Testis (tissue), 2 donors: ENCODE measurements at regions not wholly inside any gene's neighbourhood (a gene's known extent, or its start where the extent isn't known, plus 50 kb on each side); places are given as distances from the start of the nearest gene placed in this dataset.

Experiments used
- DNase-seq: peaks from one replicate; pipeline ENCODE4 v3.0.0-alpha.2; 2019
- H3K27ac ChIP-seq, 2 donors: fragments of 200-600 bp; sonication (generic); one replicate each; pipeline ENCODE4 v1.5.1; 2019
- H3K27me3 ChIP-seq: fragments of 200-600 bp; sonication (generic); one replicate; pipeline ENCODE4 v1.5.1; 2019
- H3K36me3 ChIP-seq: fragments of 200-600 bp; sonication (generic); one replicate; pipeline ENCODE4 v1.5.1; 2017; ENCODE audit warnings: low read depth; ENCODE audit errors: missing control alignments
- H3K4me1 ChIP-seq: fragments of 200-600 bp; sonication (generic); one replicate; pipeline ENCODE4 v1.5.1; 2019
- H3K4me3 ChIP-seq, 2 donors: fragments of 200-600 bp; sonication (generic); one replicate each; pipeline ENCODE4 v1.5.1; 2017 to 2019
- H3K9me3 ChIP-seq: fragments of 200-600 bp; sonication (generic); one replicate; pipeline ENCODE4 v1.5.1; 2017
- CTCF ChIP-seq, 3 experiments: fragments of 450-650 bp in 2 of 3; fragments of 200-600 bp in 1 of 3; sonication (generic) in 1 of 3; IDR thresholded peaks; one replicate each; pipeline ENCODE4 v1.5.1; 2016 to 2019; ENCODE audit warnings: antibody characterized with exemption in 3 of 3, mild to moderate bottlenecking in 2 of 3, moderate library complexity in 1 of 3
- POLR2A ChIP-seq: fragments of 450-650 bp; IDR thresholded peaks from one replicate; pipeline ENCODE4 v1.6.1; 2017; ENCODE audit warnings: antibody characterized with exemption, mild to moderate bottlenecking, moderate library complexity
- WGBS, 2 donors: methylation state at CpG; one replicate each; pipeline ENCODE4 v1.1.5; 2018; 5-methylcytosine and 5-hydroxymethylcytosine counted together
- intact Hi-C: fragments of 100-400 bp; cut with DNase I; formaldehyde crosslinking; loops from one replicate; pipeline ENCODE4 v1.15.1; 2023; ENCODE audit warnings: low total_unique reads

- Histone ChIP-seq H3K27me3 (no peaks in the 10 kb centered on the region), H3K4me3 (no peak overlapping the region), H3K27ac (no peak overlapping the region), H3K4me1 (no peaks in the 10 kb centered on the region), H3K36me3 (no peaks in the 10 kb centered on the region), H3K9me3 (no peaks in the 10 kb centered on the region)
- no peak for TF ChIP-seq CTCF (IDR thresholded peaks at IDR 0.05)
- TF ChIP-seq POLR2A: no peak
- DNase-seq: no peak
- 87 to 95% methylated on average over 1 of the region's 1 CpG for WGBS, 2 donors
- intact Hi-C loops: no loop called here
Measured at GRCh38 chr10:52617346-52617745, 155.2 kb downstream of the MBL2 start.

GRCh38 chr10:52619052-52619451 lies 153.5 kb downstream of the MBL2 start:
- no peak overlapping the region for H3K27ac ChIP-seq
- no peak overlapping the region for H3K4me3 ChIP-seq
- no peaks in the 10 kb centered on the region for H3K9me3 ChIP-seq
- H3K4me1 ChIP-seq: no peaks in the 10 kb centered on the region
- no peak for TF ChIP-seq CTCF (IDR thresholded peaks at IDR 0.05)
- no peak for TF ChIP-seq POLR2A
- H3K27me3 ChIP-seq: no peaks in the 10 kb centered on the region
- DNase-seq: no peak
- no peaks in the 10 kb centered on the region for H3K36me3 ChIP-seq
- intact Hi-C loops: no loop called here
- WGBS, 2 donors: 84 to 94% methylated on average over 1 of the region's 1 CpG

- DNase-seq: no peak
- 66 to 81% methylated on average over 2 of the region's 2 CpGs for WGBS, 2 donors
- Histone ChIP-seq H3K4me1 (no peaks in the 10 kb centered on the region), H3K4me3 (no peak overlapping the region), H3K27me3 (no peaks in the 10 kb centered on the region), H3K36me3 (no peaks in the 10 kb centered on the region), H3K27ac (no peak overlapping the region), H3K9me3 (no peaks in the 10 kb centered on the region)
- TF ChIP-seq POLR2A (no peak), CTCF (IDR thresholded peaks at IDR 0.05) (no peak)
- intact Hi-C loops: no loop called here
Measured at GRCh38 chr10:52621635-52622079, 150.9 kb downstream of the MBL2 start.

- no peaks in the 10 kb centered on the region for H3K27me3 ChIP-seq
- WGBS, 2 donors: 92 to 94% methylated on average over 2 of the region's 2 CpGs
- TF ChIP-seq CTCF (IDR thresholded peaks at IDR 0.05) (no peak), POLR2A (no peak)
- H3K27ac ChIP-seq: no peak overlapping the region
- no peaks in the 10 kb centered on the region for H3K4me1 ChIP-seq
- intact Hi-C loops: no loop called here
- DNase-seq: no peak
- H3K4me3 ChIP-seq: no peak overlapping the region
- H3K36me3 ChIP-seq: no peaks in the 10 kb centered on the region
- no peaks in the 10 kb centered on the region for H3K9me3 ChIP-seq
Measured at GRCh38 chr10:52623761-52624160, 148.8 kb downstream of the MBL2 start.

GRCh38 chr10:52627279-52627678 lies 145.3 kb downstream of the MBL2 start:
- no peak for TF ChIP-seq CTCF (IDR thresholded peaks at IDR 0.05)
- TF ChIP-seq POLR2A: no peak
- H3K9me3 ChIP-seq: no peaks in the 10 kb centered on the region
- H3K27ac ChIP-seq: no peak overlapping the region
- intact Hi-C loops: no loop called here
- no peak for DNase-seq
- no peaks in the 10 kb centered on the region for H3K27me3 ChIP-seq
- no peaks in the 10 kb centered on the region for H3K36me3 ChIP-seq
- H3K4me1 ChIP-seq: no peaks in the 10 kb centered on the region
- no peak overlapping the region for H3K4me3 ChIP-seq
